Central memory CD8-positive, alpha-beta T cell (primary cell): ENCODE measurements at regions not wholly inside any gene's neighbourhood (a gene's known extent, or its start where the extent isn't known, plus 50 kb on each side); places are given as distances from the start of the nearest gene placed in this dataset.

Experiments
- ATAC-seq: fragments of 150-1000 bp; cut with Tn5 transposase; replicated peaks from 2 replicates; pipeline ENCODE4 v1.10.0; 2022; ENCODE audit warnings: mild to moderate bottlenecking, moderate FRiP score, moderate number of reproducible peaks; ENCODE audit not compliant: poor library complexity, severe bottlenecking; ENCODE audit errors: extremely low read depth
- DNase-seq, 2 donors: peaks; one replicate each; pipeline ENCODE4 v3.0.0; 2021; ENCODE audit warnings: low spot score in 2 of 2
- H3K27ac Mint-ChIP-seq: one replicate; pipeline ENCODE4 v1.8.0; 2022; ENCODE audit warnings: low read depth, mild to moderate bottlenecking, moderate library complexity, mixed read lengths
- H3K27me3 Mint-ChIP-seq: one replicate; pipeline ENCODE4 v1.8.0; 2022; ENCODE audit warnings: mixed read lengths
- H3K36me3 Mint-ChIP-seq: one replicate; pipeline ENCODE4 v1.8.0; 2022; ENCODE audit warnings: mild to moderate bottlenecking, moderate library complexity, mixed read lengths; ENCODE audit not compliant: insufficient read depth
- H3K4me1 Mint-ChIP-seq: one replicate; pipeline ENCODE4 v1.8.0; 2022; ENCODE audit warnings: mixed read lengths
- H3K4me3 Mint-ChIP-seq: one replicate; pipeline ENCODE4 v1.8.0; 2022; ENCODE audit warnings: mild to moderate bottlenecking, moderate library complexity, mixed read lengths
- H3K9me3 Mint-ChIP-seq: one replicate; pipeline ENCODE4 v1.8.0; 2022; ENCODE audit warnings: mixed read lengths

GRCh38 chr4:11503166-11503565, 74.5 kb upstream of the HS3ST1 start:
- Mint-ChIP-seq H3K9me3 (no peaks in the 10 kb centered on the region), H3K4me1 (no peaks in the 10 kb centered on the region), H3K27ac (no peak overlapping the region), H3K36me3 (no peaks in the 10 kb centered on the region), H3K4me3 (no peak overlapping the region), H3K27me3 (peaks cover 22% of the 10 kb centered on the region)
- DNase-seq (no peak), ATAC-seq (no peak)

DNA sequence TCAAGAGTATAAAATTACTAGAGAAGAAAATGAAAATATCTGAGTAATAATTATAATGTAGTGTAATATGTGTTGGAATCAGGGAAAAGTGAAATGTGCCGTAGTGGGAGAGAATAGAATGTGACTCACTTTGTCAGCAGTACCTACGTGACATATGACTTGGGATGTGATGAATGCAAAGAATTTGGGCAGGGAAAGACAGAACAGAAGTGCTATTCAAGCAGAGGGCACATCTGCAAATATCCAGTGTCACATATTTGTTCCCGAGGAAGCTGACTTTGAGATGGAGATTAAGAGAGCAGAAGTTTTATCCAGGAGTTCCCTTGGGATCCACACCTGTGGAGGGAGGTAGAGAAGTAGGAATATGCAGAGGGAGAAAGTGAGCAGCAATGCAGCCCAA, 69.3 kb upstream of the HS3ST1 start:
- ATAC-seq (no peak), DNase-seq (no peak)
- H3K4me3 Mint-ChIP-seq = no peak overlapping the region
- H3K9me3 Mint-ChIP-seq = no peaks in the 10 kb centered on the region
- H3K27me3 Mint-ChIP-seq = peaks cover 26% of the 10 kb centered on the region
- H3K4me1 Mint-ChIP-seq = no peaks in the 10 kb centered on the region
- no peaks in the 10 kb centered on the region for H3K36me3 Mint-ChIP-seq
- H3K27ac Mint-ChIP-seq = no peak overlapping the region

- no peaks in the 10 kb centered on the region for H3K36me3 Mint-ChIP-seq
- H3K4me1 Mint-ChIP-seq = no peaks in the 10 kb centered on the region
- H3K27ac Mint-ChIP-seq = no peak overlapping the region
- peaks cover 26% of the 10 kb centered on the region for H3K27me3 Mint-ChIP-seq
- DNase-seq = no peak
- no peak for ATAC-seq
- no peaks in the 10 kb centered on the region for H3K9me3 Mint-ChIP-seq
- H3K4me3 Mint-ChIP-seq = no peak overlapping the region
Observed at GRCh38 chr4:11497212-11497806, 68.6 kb upstream of the HS3ST1 start.

GRCh38 chr4:11496351-11496829, 67.7 kb upstream of the HS3ST1 start:
- no peak overlapping the region for H3K27ac Mint-ChIP-seq
- no peaks in the 10 kb centered on the region for H3K36me3 Mint-ChIP-seq
- H3K4me1 Mint-ChIP-seq = no peaks in the 10 kb centered on the region
- no peaks in the 10 kb centered on the region for H3K9me3 Mint-ChIP-seq
- peaks cover 26% of the 10 kb centered on the region for H3K27me3 Mint-ChIP-seq
- DNase-seq = no peak
- ATAC-seq = no peak
- no peak overlapping the region for H3K4me3 Mint-ChIP-seq

- DNase-seq (no peak), ATAC-seq (no peak)
- H3K27ac Mint-ChIP-seq = no peak overlapping the region
- H3K9me3 Mint-ChIP-seq = no peaks in the 10 kb centered on the region
- peaks cover 26% of the 10 kb centered on the region for H3K27me3 Mint-ChIP-seq
- no peaks in the 10 kb centered on the region for H3K4me1 Mint-ChIP-seq
- H3K4me3 Mint-ChIP-seq = no peak overlapping the region
- H3K36me3 Mint-ChIP-seq = no peaks in the 10 kb centered on the region
Observed at GRCh38 chr4:11495818-11496217, 67.1 kb upstream of the HS3ST1 start.

- Mint-ChIP-seq H3K36me3 (no peaks in the 10 kb centered on the region), H3K27ac (no peak overlapping the region), H3K4me1 (no peaks in the 10 kb centered on the region), H3K4me3 (no peak overlapping the region), H3K9me3 (no peaks in the 10 kb centered on the region), H3K27me3 (peaks cover 26% of the 10 kb centered on the region)
- DNase-seq (no peak), ATAC-seq (no peak)
Observed at GRCh38 chr4:11495291-11495690, 66.6 kb upstream of the HS3ST1 start.

DNA sequence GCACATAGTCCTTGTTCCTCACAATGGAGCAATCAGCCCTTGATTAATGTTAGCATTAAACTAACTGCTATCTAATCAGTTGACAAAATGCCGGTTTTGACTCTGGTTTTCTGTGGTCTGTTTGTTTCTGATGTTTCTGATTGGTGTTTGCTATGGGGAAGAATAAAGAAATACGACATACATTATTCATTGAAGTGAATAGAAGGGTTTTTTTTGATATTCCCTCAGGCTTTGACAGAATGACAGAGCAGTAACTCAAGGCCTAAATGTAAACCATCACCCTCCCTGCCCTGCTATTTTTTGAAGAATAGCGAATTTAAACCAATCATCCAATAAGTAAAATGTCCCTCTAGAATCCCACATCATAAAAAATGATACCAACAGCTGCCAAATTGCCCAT, 65.5 kb upstream of the HS3ST1 start:
- DNase-seq (no peak), ATAC-seq (no peak)
- Mint-ChIP-seq H3K27me3 (peaks cover 26% of the 10 kb centered on the region), H3K4me1 (peaks cover 2% of the 10 kb centered on the region), H3K4me3 (no peak overlapping the region), H3K36me3 (no peaks in the 10 kb centered on the region), H3K9me3 (no peaks in the 10 kb centered on the region), H3K27ac (no peak overlapping the region)

- H3K4me3 Mint-ChIP-seq = no peak overlapping the region
- H3K36me3 Mint-ChIP-seq = no peaks in the 10 kb centered on the region
- H3K27me3 Mint-ChIP-seq = peaks cover under 1% of the 10 kb centered on the region
- H3K4me1 Mint-ChIP-seq = peaks cover 8% of the 10 kb centered on the region
- no peak overlapping the region for H3K27ac Mint-ChIP-seq
- H3K9me3 Mint-ChIP-seq = no peaks in the 10 kb centered on the region
- ATAC-seq = no peak
- no peak for DNase-seq
Observed at GRCh38 chr4:11489453-11490083, 60.9 kb upstream of the HS3ST1 start.

- H3K27me3 Mint-ChIP-seq = no peaks in the 10 kb centered on the region
- DNase-seq (no peak), ATAC-seq (no peak)
- H3K4me3 Mint-ChIP-seq = no peak overlapping the region
- no peaks in the 10 kb centered on the region for H3K36me3 Mint-ChIP-seq
- no peak overlapping the region for H3K27ac Mint-ChIP-seq
- H3K4me1 Mint-ChIP-seq = peaks cover 8% of the 10 kb centered on the region
- H3K9me3 Mint-ChIP-seq = no peaks in the 10 kb centered on the region
Observed at GRCh38 chr4:11488657-11489452, 60.2 kb upstream of the HS3ST1 start.

DNA sequence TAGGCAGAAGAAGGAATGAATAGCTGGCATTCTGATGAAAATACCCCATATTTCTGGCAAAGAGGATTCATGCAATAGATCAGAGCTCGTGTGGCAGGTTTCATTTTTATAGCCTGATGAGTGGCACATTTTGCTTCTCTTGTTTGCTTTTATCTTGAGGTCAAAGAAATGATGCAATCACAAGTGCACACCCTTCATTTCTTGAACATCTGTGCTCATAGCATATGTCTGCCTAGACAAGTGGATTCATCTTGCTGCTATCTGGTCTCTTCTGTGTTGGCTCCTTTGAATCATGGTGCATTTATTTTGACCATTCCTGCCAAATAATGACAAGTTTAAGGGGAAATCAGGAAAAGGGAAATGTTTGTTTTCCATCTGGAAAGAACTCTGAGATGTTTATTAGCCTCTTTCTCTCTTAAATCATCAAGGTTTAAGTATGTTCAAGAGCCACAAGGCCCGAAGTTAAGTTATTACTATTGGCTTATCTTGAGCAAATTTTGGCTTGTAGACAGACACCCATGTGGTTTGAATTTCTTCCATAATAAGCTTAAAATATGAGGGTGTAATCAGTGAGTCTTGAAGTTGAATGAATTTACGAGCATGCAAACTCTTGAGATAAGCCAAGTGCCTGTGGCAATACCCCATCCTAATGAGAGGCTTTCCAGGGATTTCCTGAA, 59.3 kb upstream of the HS3ST1 start:
- DNase-seq (no peak), ATAC-seq (no peak)
- H3K27me3 Mint-ChIP-seq = no peaks in the 10 kb centered on the region
- H3K9me3 Mint-ChIP-seq = no peaks in the 10 kb centered on the region
- H3K36me3 Mint-ChIP-seq = no peaks in the 10 kb centered on the region
- no peak overlapping the region for H3K4me3 Mint-ChIP-seq
- H3K4me1 Mint-ChIP-seq = peaks cover 8% of the 10 kb centered on the region
- no peak overlapping the region for H3K27ac Mint-ChIP-seq

GRCh38 chr4:11487139-11487538, 58.4 kb upstream of the HS3ST1 start:
- DNase-seq = no peak
- H3K4me1 Mint-ChIP-seq = peaks cover 8% of the 10 kb centered on the region
- H3K36me3 Mint-ChIP-seq = no peaks in the 10 kb centered on the region
- no peaks in the 10 kb centered on the region for H3K9me3 Mint-ChIP-seq
- no peaks in the 10 kb centered on the region for H3K27me3 Mint-ChIP-seq
- no peak for ATAC-seq
- H3K27ac Mint-ChIP-seq = no peak overlapping the region
- H3K4me3 Mint-ChIP-seq = no peak overlapping the region

- ATAC-seq = no peak
- Mint-ChIP-seq H3K4me3 (no peak overlapping the region), H3K9me3 (no peaks in the 10 kb centered on the region), H3K27me3 (no peaks in the 10 kb centered on the region), H3K36me3 (no peaks in the 10 kb centered on the region), H3K27ac (no peak overlapping the region), H3K4me1 (peaks cover 8% of the 10 kb centered on the region)
- DNase-seq = no peak
Observed at GRCh38 chr4:11485926-11486325, 57.2 kb upstream of the HS3ST1 start.
